ENCODE measurements at regions not wholly inside any gene's neighbourhood (a gene's known extent, or its start where the extent isn't known, plus 50 kb on each side); places are given as distances from the start of the nearest gene placed in this dataset.

DNA sequence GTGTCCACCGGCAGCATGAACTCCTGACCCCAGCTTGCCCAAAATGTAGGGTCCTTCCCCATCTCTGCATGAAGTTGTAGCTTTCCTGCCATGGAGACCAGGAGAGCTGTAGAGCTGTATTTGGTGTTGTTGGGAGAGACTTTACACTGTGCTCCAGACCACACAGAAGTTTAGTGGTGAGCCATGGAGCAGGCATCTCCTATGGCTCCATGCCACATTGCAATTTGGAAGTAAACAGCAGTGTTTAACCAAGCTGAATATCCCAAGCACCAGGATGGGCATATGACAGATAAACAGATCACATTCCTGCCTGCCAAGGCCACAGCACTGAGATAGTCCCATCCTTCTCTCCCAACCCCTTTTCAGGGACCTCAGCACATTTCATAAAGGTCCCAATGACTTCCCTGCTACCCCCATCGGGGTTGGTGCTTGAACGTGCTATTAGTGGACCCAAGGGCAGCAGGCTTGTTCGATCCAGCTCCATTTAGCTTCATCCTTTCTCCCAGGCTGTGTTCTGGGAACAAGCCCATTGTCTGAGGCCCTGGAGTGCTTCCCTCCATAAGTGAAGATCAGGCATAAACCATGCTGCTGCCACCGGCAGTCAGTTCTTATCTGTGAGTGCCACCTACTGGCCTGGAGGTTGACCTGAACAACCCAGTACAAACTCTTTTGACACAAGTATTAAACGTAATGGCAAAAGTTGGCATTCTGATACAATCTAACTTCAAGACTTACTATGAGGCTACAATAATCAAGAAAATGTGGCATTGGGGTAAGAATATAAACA is 172.3 kb upstream of the ATXN7L3B start:
- TF ChIP-seq, protein P1, sequence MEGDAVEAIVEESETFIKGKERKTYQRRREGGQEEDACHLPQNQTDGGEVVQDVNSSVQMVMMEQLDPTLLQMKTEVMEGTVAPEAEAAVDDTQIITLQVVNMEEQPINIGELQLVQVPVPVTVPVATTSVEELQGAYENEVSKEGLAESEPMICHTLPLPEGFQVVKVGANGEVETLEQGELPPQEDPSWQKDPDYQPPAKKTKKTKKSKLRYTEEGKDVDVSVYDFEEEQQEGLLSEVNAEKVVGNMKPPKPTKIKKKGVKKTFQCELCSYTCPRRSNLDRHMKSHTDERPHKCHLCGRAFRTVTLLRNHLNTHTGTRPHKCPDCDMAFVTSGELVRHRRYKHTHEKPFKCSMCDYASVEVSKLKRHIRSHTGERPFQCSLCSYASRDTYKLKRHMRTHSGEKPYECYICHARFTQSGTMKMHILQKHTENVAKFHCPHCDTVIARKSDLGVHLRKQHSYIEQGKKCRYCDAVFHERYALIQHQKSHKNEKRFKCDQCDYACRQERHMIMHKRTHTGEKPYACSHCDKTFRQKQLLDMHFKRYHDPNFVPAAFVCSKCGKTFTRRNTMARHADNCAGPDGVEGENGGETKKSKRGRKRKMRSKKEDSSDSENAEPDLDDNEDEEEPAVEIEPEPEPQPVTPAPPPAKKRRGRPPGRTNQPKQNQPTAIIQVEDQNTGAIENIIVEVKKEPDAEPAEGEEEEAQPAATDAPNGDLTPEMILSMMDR (IDR thresholded peaks at IDR 0.05): no peak
- no peak for TF ChIP-seq POLR2A (IDR thresholded peaks at IDR 0.05)
- TF ChIP-seq EP300 (IDR thresholded peaks at IDR 0.05): no peak

Measured in suprapubic skin (tissue), 3 donors.